IMR-90 (cell line): ENCODE measurements at regions not wholly inside any gene's neighbourhood (a gene's known extent, or its start where the extent isn't known, plus 50 kb on each side); places are given as distances from the start of the nearest gene placed in this dataset.

ENCODE experiments used
- ATAC-seq: fragments of 200-7000 bp; cut with Tn5 transposase; 2 replicates; pipeline ENCODE4 v1.9.1; 2020; ENCODE audit warnings: low read depth, mild to moderate bottlenecking, moderate library complexity
- BruUV-seq: library from RNA; stranded (reverse); fragments of 400-500 nt; replicated peaks from 2 replicates; lab custom pipeline; 2021; lab: Mats Ljungman, UMichigan
- CTCF ChIA-PET: fragments of 300-600 bp; formaldehyde crosslinking; extraction: SDS; loops from one replicate; lab custom pipeline; 2021; ENCODE audit warnings: antibody characterized with exemption; lab: Yijun Ruan, JAX
- POLR2A ChIA-PET: fragments of 300-600 bp; sonication (Branson Sonifier 250); formaldehyde crosslinking; loops from one replicate; lab custom pipeline; 2022; ENCODE audit warnings: antibody characterized with exemption; ENCODE audit not compliant: unreplicated experiment; lab: Charles Lee
- DNase-seq: peaks from one replicate; pipeline ENCODE4 v3.0.0; 2013
- H2AFZ ChIP-seq: replicated peaks from 2 replicates; pipeline ENCODE3; 2013; ENCODE audit warnings: low read length, mild to moderate bottlenecking; ENCODE audit not compliant: poor library complexity
- H2AK5ac ChIP-seq: 2 replicates; pipeline ENCODE4 v1.6.1; 2013; ENCODE audit warnings: low read depth, low read length, inconsistent platforms
- H2AK9ac ChIP-seq: replicated peaks from 2 replicates; pipeline ENCODE3; 2013; ENCODE audit warnings: mild to moderate bottlenecking, low read depth, low read length, moderate library complexity; ENCODE audit not compliant: poor library complexity
- H2BK120ac ChIP-seq: 2 replicates; pipeline ENCODE4 v1.6.1; 2013; ENCODE audit warnings: low read depth, low read length, inconsistent platforms
- H2BK15ac ChIP-seq: 3 replicates; pipeline ENCODE4 v1.6.1; 2013; ENCODE audit warnings: low read depth, low read length, inconsistent platforms
- H2BK20ac ChIP-seq: 2 replicates; pipeline ENCODE4 v1.6.1; 2013; ENCODE audit warnings: low read depth, mild to moderate bottlenecking, inconsistent platforms, low read length, moderate library complexity
- H2BK5ac ChIP-seq: 2 replicates; pipeline ENCODE4 v1.6.1; 2013; ENCODE audit warnings: mild to moderate bottlenecking, low read depth, low read length, inconsistent platforms; ENCODE audit not compliant: poor library complexity, severe bottlenecking
- H3K14ac ChIP-seq: replicated peaks from 2 replicates; pipeline ENCODE4 v1.6.1; 2013; ENCODE audit warnings: low read depth, low read length, inconsistent platforms
- H3K18ac ChIP-seq: 2 replicates; pipeline ENCODE4 v1.6.1; 2013; ENCODE audit warnings: low read depth, low read length, control low read depth
- H3K23ac ChIP-seq: 2 replicates; pipeline ENCODE4 v1.6.1; 2013; ENCODE audit warnings: low read depth, low read length, inconsistent platforms
- H3K27ac ChIP-seq: 2 replicates; pipeline ENCODE4 v1.5.1; 2013; ENCODE audit warnings: mild to moderate bottlenecking, control low read depth, low read length; ENCODE audit not compliant: insufficient read depth
- H3K27me3 ChIP-seq: 2 replicates; pipeline ENCODE4 v1.6.1; 2013; ENCODE audit warnings: low read length; ENCODE audit not compliant: control insufficient read depth, insufficient read depth
- H3K36me3 ChIP-seq: 2 replicates; pipeline ENCODE4 v1.6.1; 2013; ENCODE audit warnings: low read length, mixed read lengths; ENCODE audit not compliant: control insufficient read depth, insufficient read depth
- H3K4ac ChIP-seq: 2 replicates; pipeline ENCODE4 v1.6.1; 2013; ENCODE audit warnings: low read depth, low read length, inconsistent platforms
- H3K4me1 ChIP-seq: 2 replicates; pipeline ENCODE4 v1.6.1; 2013; ENCODE audit warnings: low read length, mixed read lengths; ENCODE audit not compliant: control insufficient read depth, insufficient read depth
- H3K4me2 ChIP-seq: 2 replicates; pipeline ENCODE4 v1.6.1; 2013; ENCODE audit warnings: low read depth, mild to moderate bottlenecking, control low read depth, low read length, moderate library complexity
- H3K4me3 ChIP-seq: 2 replicates; pipeline ENCODE4 v1.5.1; 2013; ENCODE audit warnings: low read depth, mild to moderate bottlenecking, control low read depth, low read length, moderate library complexity; ENCODE audit not compliant: insufficient read depth
- H3K56ac ChIP-seq: 2 replicates; pipeline ENCODE4 v1.6.1; 2013; ENCODE audit warnings: low read length, inconsistent platforms; ENCODE audit not compliant: insufficient read depth; ENCODE audit errors: extremely low read depth
- H3K79me1 ChIP-seq, 2 experiments: 2 replicates each; pipeline ENCODE4 v1.6.1; 2013; ENCODE audit warnings: low read length in 2 of 2, inconsistent platforms in 1 of 2, low read depth in 1 of 2
- H3K9ac ChIP-seq: 2 replicates; pipeline ENCODE4 v1.6.1; 2013; ENCODE audit warnings: low read depth, low read length, control low read depth
- H3K9me1 ChIP-seq: 2 replicates; pipeline ENCODE4 v1.6.1; 2013; ENCODE audit warnings: low read length, inconsistent platforms; ENCODE audit not compliant: insufficient read depth
- H3K9me3 ChIP-seq: 2 replicates; pipeline ENCODE4 v1.6.1; 2013; ENCODE audit warnings: low read length; ENCODE audit not compliant: control insufficient read depth, insufficient read depth
- H4K20me1 ChIP-seq: 2 replicates; pipeline ENCODE4 v1.6.1; 2013; ENCODE audit warnings: low read length, inconsistent platforms; ENCODE audit not compliant: insufficient read depth
- H4K5ac ChIP-seq: 2 replicates; pipeline ENCODE4 v1.6.1; 2013; ENCODE audit warnings: mild to moderate bottlenecking, low read depth, low read length, control low read depth
- H4K8ac ChIP-seq, 2 experiments: 2 replicates each; pipeline ENCODE4 v1.6.1; 2013; ENCODE audit warnings: low read depth in 2 of 2, low read length in 2 of 2, control low read depth in 1 of 2, inconsistent platforms in 1 of 2
- H4K91ac ChIP-seq: 2 replicates; pipeline ENCODE4 v1.6.1; 2013; ENCODE audit warnings: low read depth, low read length, inconsistent platforms; ENCODE audit not compliant: insufficient read depth
- BHLHE40 ChIP-seq: fragments of 150-350 bp; IDR thresholded peaks from 2 replicates; pipeline ENCODE4 v1.6.1; 2016; ENCODE audit warnings: mild to moderate bottlenecking, low read depth, low read length
- CEBPB ChIP-seq: IDR thresholded peaks from 2 replicates; pipeline ENCODE4 v1.6.1; 2012; ENCODE audit warnings: low read depth, low read length, improper control_type of control experiment
- CHD1 ChIP-seq: IDR thresholded peaks from 2 replicates; pipeline ENCODE4 v1.6.1; 2012; ENCODE audit warnings: low read depth, low read length, improper control_type of control experiment
- FOS ChIP-seq: fragments of 150-350 bp; IDR thresholded peaks from 2 replicates; pipeline ENCODE4 v1.6.1; 2016; ENCODE audit warnings: low read depth, low read length
- MAFK ChIP-seq: IDR thresholded peaks from 2 replicates; pipeline ENCODE4 v1.6.1; 2012; ENCODE audit warnings: low read depth, low read length, improper control_type of control experiment
- MAZ ChIP-seq: IDR thresholded peaks from 2 replicates; pipeline ENCODE4 v1.6.1; 2012; ENCODE audit warnings: low read depth, mild to moderate bottlenecking, low read length, improper control_type of control experiment, moderate library complexity, borderline replicate concordance
- MXI1 ChIP-seq: IDR thresholded peaks from 2 replicates; pipeline ENCODE4 v1.6.1; 2012; ENCODE audit warnings: low read depth, mild to moderate bottlenecking, low read length, moderate library complexity, borderline replicate concordance
- NFE2L2 ChIP-seq: fragments of 150-350 bp; IDR thresholded peaks from 2 replicates; pipeline ENCODE4 v1.6.1; 2016; ENCODE audit warnings: low read depth, mild to moderate bottlenecking, low read length
- POLR2A ChIP-seq: IDR thresholded peaks from 2 replicates; pipeline ENCODE4 v1.6.1; 2012; ENCODE audit warnings: mild to moderate bottlenecking, low read depth, low read length
- RAD21 ChIP-seq: IDR thresholded peaks from 2 replicates; pipeline ENCODE4 v1.6.1; 2012; ENCODE audit warnings: low read length, improper control_type of control experiment
- RCOR1 ChIP-seq: IDR thresholded peaks from 2 replicates; pipeline ENCODE4 v1.6.1; 2012; ENCODE audit warnings: mild to moderate bottlenecking, low read length, improper control_type of control experiment; ENCODE audit not compliant: insufficient replicate concordance
- RFX5 ChIP-seq: IDR thresholded peaks from 2 replicates; pipeline ENCODE4 v1.8.0; 2012; ENCODE audit warnings: low read depth, mild to moderate bottlenecking, low read length, moderate library complexity
- SMC3 ChIP-seq: fragments of 150-350 bp; IDR thresholded peaks from 2 replicates; pipeline ENCODE4 v1.6.1; 2016; ENCODE audit warnings: low read depth, mild to moderate bottlenecking, antibody characterized with exemption, low read length, moderate library complexity
- USF2 ChIP-seq: fragments of 150-350 bp; IDR thresholded peaks from 2 replicates; pipeline ENCODE4 v1.6.1; 2017; ENCODE audit warnings: mild to moderate bottlenecking, antibody characterized with exemption, low read length, low read depth
- WGBS, 2 experiments: methylation state at CpG; one replicate each; pipeline versions ENCODE4 v1.1.5 to v1.1.7; 2013; ENCODE audit warnings: missing lambda C conversion rate in 2 of 2; ENCODE audit not compliant: insufficient read length in 1 of 2; ENCODE audit errors: extremely low coverage in 2 of 2; 5-methylcytosine and 5-hydroxymethylcytosine counted together
- dilution Hi-C: fragments of 300-500 bp; cut with HindIII; formaldehyde crosslinking; loops from one replicate; pipeline ENCODE4 v1.14.3; 2018; ENCODE audit warnings: low sequenced_read_pairs; ENCODE audit not compliant: unreplicated experiment
- in situ Hi-C: fragments of 300-500 bp; cut with MboI; formaldehyde crosslinking; loops from 3 replicates; pipeline ENCODE4 v1.14.3; 2019; ENCODE audit warnings: low sequenced_read_pairs, inconsistent platforms, mixed read lengths
- intact Hi-C: fragments of 100-400 bp; cut with micrococcal nuclease; formaldehyde crosslinking; loops from 2 replicates; pipeline ENCODE4 v1.10.0; 2022
- TF ChIP-seq, protein P1 (sequence below): fragments of 150-350 bp; IDR thresholded peaks from 2 replicates; pipeline ENCODE4 v1.6.1; 2016; ENCODE audit warnings: low read depth, mild to moderate bottlenecking, low read length, moderate library complexity, borderline replicate concordance
- TF ChIP-seq, protein P2 (sequence below): conservative IDR thresholded peaks from 2 replicates; pipeline ENCODE4 v1.5.1; 2012; ENCODE audit warnings: mild to moderate bottlenecking, low read depth, low read length, improper control_type of control experiment

- in situ Hi-C loops (no loop called here), intact Hi-C loops (no loop called here), dilution Hi-C loops (no loop called here)
- Histone ChIP-seq H3K4ac (no peak overlapping the region), H3K27me3 (no peaks in the 10 kb centered on the region), H3K79me1 (no peaks in the 10 kb centered on the region), H3K18ac (no peak overlapping the region), H3K4me2 (no peak overlapping the region), H4K20me1 (no peaks in the 10 kb centered on the region), H2BK20ac (no peak overlapping the region), H3K4me3 (no peak overlapping the region), H2BK15ac (no peak overlapping the region), H3K27ac (no peak overlapping the region), H3K14ac (no peak overlapping the region), H4K91ac (no peak overlapping the region), H3K56ac (no peak overlapping the region), H2AFZ (no peak overlapping the region), H2BK120ac (no peak overlapping the region), H4K8ac (no peak overlapping the region), H3K36me3 (no peaks in the 10 kb centered on the region), H3K23ac (no peak overlapping the region), H3K9me1 (no peaks in the 10 kb centered on the region), H2BK5ac (no peak overlapping the region), H2AK5ac (no peak overlapping the region), H2AK9ac (no peak overlapping the region), H3K4me1 (no peaks in the 10 kb centered on the region), H3K9ac (no peak overlapping the region), H3K9me3 (no peaks in the 10 kb centered on the region), H4K5ac (no peak overlapping the region)
- no peak for ATAC-seq
- no CpG with 5 or more reads among the region's 3 CpGs for WGBS, 2 experiments
- POLR2A ChIA-PET = no interaction called here
- CTCF ChIA-PET = interaction anchor here (0.7 kb wide), 1 partner anchor 71 kb away, joined by 3 read pairs; no protein-coding TSS in a partner anchor
- no TSS peak for BruUV-seq
- TF ChIP-seq RAD21 = no peak
- TF ChIP-seq MAFK = no peak
- no peak for TF ChIP-seq RCOR1
- TF ChIP-seq MXI1 = no peak
- TF ChIP-seq RFX5 = no peak
- TF ChIP-seq NFE2L2 = no peak
- no peak for TF ChIP-seq POLR2A
- TF ChIP-seq, protein P1, sequence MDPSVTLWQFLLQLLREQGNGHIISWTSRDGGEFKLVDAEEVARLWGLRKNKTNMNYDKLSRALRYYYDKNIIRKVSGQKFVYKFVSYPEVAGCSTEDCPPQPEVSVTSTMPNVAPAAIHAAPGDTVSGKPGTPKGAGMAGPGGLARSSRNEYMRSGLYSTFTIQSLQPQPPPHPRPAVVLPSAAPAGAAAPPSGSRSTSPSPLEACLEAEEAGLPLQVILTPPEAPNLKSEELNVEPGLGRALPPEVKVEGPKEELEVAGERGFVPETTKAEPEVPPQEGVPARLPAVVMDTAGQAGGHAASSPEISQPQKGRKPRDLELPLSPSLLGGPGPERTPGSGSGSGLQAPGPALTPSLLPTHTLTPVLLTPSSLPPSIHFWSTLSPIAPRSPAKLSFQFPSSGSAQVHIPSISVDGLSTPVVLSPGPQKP = no peak
- TF ChIP-seq CHD1 = no peak
- TF ChIP-seq USF2 = no peak
- no peak for TF ChIP-seq CEBPB
- TF ChIP-seq SMC3 = no peak
- TF ChIP-seq, protein P2, sequence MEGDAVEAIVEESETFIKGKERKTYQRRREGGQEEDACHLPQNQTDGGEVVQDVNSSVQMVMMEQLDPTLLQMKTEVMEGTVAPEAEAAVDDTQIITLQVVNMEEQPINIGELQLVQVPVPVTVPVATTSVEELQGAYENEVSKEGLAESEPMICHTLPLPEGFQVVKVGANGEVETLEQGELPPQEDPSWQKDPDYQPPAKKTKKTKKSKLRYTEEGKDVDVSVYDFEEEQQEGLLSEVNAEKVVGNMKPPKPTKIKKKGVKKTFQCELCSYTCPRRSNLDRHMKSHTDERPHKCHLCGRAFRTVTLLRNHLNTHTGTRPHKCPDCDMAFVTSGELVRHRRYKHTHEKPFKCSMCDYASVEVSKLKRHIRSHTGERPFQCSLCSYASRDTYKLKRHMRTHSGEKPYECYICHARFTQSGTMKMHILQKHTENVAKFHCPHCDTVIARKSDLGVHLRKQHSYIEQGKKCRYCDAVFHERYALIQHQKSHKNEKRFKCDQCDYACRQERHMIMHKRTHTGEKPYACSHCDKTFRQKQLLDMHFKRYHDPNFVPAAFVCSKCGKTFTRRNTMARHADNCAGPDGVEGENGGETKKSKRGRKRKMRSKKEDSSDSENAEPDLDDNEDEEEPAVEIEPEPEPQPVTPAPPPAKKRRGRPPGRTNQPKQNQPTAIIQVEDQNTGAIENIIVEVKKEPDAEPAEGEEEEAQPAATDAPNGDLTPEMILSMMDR = no peak
- TF ChIP-seq FOS = no peak
- TF ChIP-seq MAZ = no peak
- TF ChIP-seq BHLHE40 = no peak
- DNase-seq = no peak
Observed at GRCh38 chr6:115663681-115664080, 397.0 kb downstream of the FRK start.
